PC-9 (cell line): ENCODE measurements at regions not wholly inside any gene's neighbourhood (a gene's known extent, or its start where the extent isn't known, plus 50 kb on each side); places are given as distances from the start of the nearest gene placed in this dataset.

Experiments
- CTCF ChIP-seq: fragments of 200-600 bp; sonication (generic); conservative IDR thresholded peaks from 2 replicates; pipeline ENCODE4 v1.6.1; 2017; ENCODE audit warnings: mixed run types, antibody characterized with exemption, mild to moderate bottlenecking, moderate library complexity
- EZH2 ChIP-seq: fragments of 200-600 bp; sonication (generic); IDR thresholded peaks from 2 replicates; pipeline ENCODE4 v1.8.0; 2017; ENCODE audit warnings: antibody characterized with exemption, low read depth

GRCh38 chr1:221290669-221291068, 411.4 kb downstream of the HLX start:
- TF ChIP-seq CTCF (no peak), EZH2 (no peak)
